ENCODE measurements at regions not wholly inside any gene's neighbourhood (a gene's known extent, or its start where the extent isn't known, plus 50 kb on each side); places are given as distances from the start of the nearest gene placed in this dataset.
A peak's percentile ranks its signal among the peaks of the same experiment; 100 is the strongest.

GRCh38 chr1:168387781-168388760, 107.4 kb downstream of the TBX19 start:
- no peak for DNase-seq (ENCODE audit: low read depth in 3 of 3)

GRCh38 chr1:168386949-168387586, 106.4 kb downstream of the TBX19 start:
- DNase-seq (ENCODE audit: low read depth in 3 of 3) = peak; percentile 54 to 68 (median 55)

GRCh38 chr1:168386492-168386891, 105.8 kb downstream of the TBX19 start:
- DNase-seq (ENCODE audit: low read depth in 3 of 3) = no peak

- no peak for DNase-seq (ENCODE audit: low read depth in 3 of 3)
Measured at GRCh38 chr1:168381850-168382249, 101.2 kb downstream of the TBX19 start.

GRCh38 chr1:168380945-168381344, 100.3 kb downstream of the TBX19 start:
- no peak for DNase-seq (ENCODE audit: low read depth in 3 of 3)

- DNase-seq (ENCODE audit: low read depth in 3 of 3) = no peak
Measured at GRCh38 chr1:168379104-168379860, 98.6 kb downstream of the TBX19 start.

GRCh38 chr1:168375566-168376300, 95.1 kb downstream of the TBX19 start:
- DNase-seq (ENCODE audit: low read depth in 3 of 3) = no peak

GRCh38 chr1:168374566-168374965, 93.9 kb downstream of the TBX19 start:
- no peak for DNase-seq (ENCODE audit: low read depth in 3 of 3)

GRCh38 chr1:168373869-168374268, 93.2 kb downstream of the TBX19 start:
- DNase-seq (ENCODE audit: low read depth in 3 of 3) = no peak

GRCh38 chr1:168372861-168373371, 92.2 kb downstream of the TBX19 start:
- no peak for DNase-seq (ENCODE audit: low read depth in 3 of 3)

GRCh38 chr1:168372307-168372706, 91.6 kb downstream of the TBX19 start:
- no peak for DNase-seq (ENCODE audit: low read depth in 3 of 3)

GRCh38 chr1:168371477-168371876, 90.8 kb downstream of the TBX19 start:
- no peak for DNase-seq (ENCODE audit: low read depth in 3 of 3)

GRCh38 chr1:168370586-168370985, 89.9 kb downstream of the TBX19 start:
- no peak for DNase-seq (ENCODE audit: low read depth in 3 of 3)

GRCh38 chr1:168369655-168370054, 89.0 kb downstream of the TBX19 start:
- DNase-seq (ENCODE audit: low read depth in 3 of 3) = no peak

GRCh38 chr1:168368131-168368530, 87.5 kb downstream of the TBX19 start:
- DNase-seq (ENCODE audit: low read depth in 3 of 3) = no peak

- DNase-seq (ENCODE audit: low read depth in 3 of 3) = no peak
Measured at GRCh38 chr1:168365719-168366479, 85.2 kb downstream of the TBX19 start.

Data from stimulated activated CD4-positive, alpha-beta T cell treated with anti-CD3 and anti-CD28 coated beads, TNF-alpha, amount 100 ng/mL, for 48 hours (primary cell).